ENCODE measurements at regions not wholly inside any gene's neighbourhood (a gene's known extent, or its start where the extent isn't known, plus 50 kb on each side); places are given as distances from the start of the nearest gene placed in this dataset.

GRCh38 chr15:66899555-66900350 is 165.6 kb upstream of the SMAD3 start:
- Histone ChIP-seq H3K27ac (ENCODE audit: low read depth in 1 of 2, low read length in 1 of 2) (no peak overlapping the region), H3K27me3 (ENCODE audit: control insufficient read depth in 3 of 3, insufficient read depth in 3 of 3, low read length in 2 of 3) (no peaks in the 10 kb centered on the region), H3K36me3 (ENCODE audit: control insufficient read depth in 4 of 4, insufficient read depth in 4 of 4, low read length in 4 of 4) (no peaks in the 10 kb centered on the region), H3K9me3 (ENCODE audit: control insufficient read depth in 4 of 4, insufficient read depth in 3 of 4, low read length in 3 of 4) (no peaks in the 10 kb centered on the region), H3K4me3 (no peak overlapping the region), H3K9ac (ENCODE audit: insufficient read depth in 1 of 2, low read length in 2 of 2) (no peak overlapping the region), H3K4me1 (ENCODE audit: control insufficient read depth in 5 of 5, insufficient read depth in 5 of 5, low read length in 5 of 5) (peaks cover 0 to 3% (median 0%) of the 10 kb centered on the region in 5 donors)
- 92 to 94% methylated on average over 9 of the region's 9 CpGs for WGBS, 2 donors
- TF ChIP-seq CTCF (IDR thresholded peaks at IDR 0.05; ENCODE audit: control extremely low read depth, extremely low read depth) = no peak
- ATAC-seq (ENCODE audit: insufficient read depth, low FRiP score) (no peak), DNase-seq (peak in 1 of 3 donors; percentile 4)

- Histone ChIP-seq H3K9ac (ENCODE audit: insufficient read depth in 1 of 2, low read length in 2 of 2) (no peak overlapping the region), H3K4me1 (ENCODE audit: control insufficient read depth in 5 of 5, insufficient read depth in 5 of 5, low read length in 5 of 5) (peaks cover 0 to 3% (median 0%) of the 10 kb centered on the region in 5 donors), H3K27ac (ENCODE audit: low read depth in 1 of 2, low read length in 1 of 2) (no peak overlapping the region), H3K9me3 (ENCODE audit: control insufficient read depth in 4 of 4, insufficient read depth in 3 of 4, low read length in 3 of 4) (no peaks in the 10 kb centered on the region), H3K4me3 (no peak overlapping the region), H3K36me3 (ENCODE audit: control insufficient read depth in 4 of 4, insufficient read depth in 4 of 4, low read length in 4 of 4) (no peaks in the 10 kb centered on the region), H3K27me3 (ENCODE audit: control insufficient read depth in 3 of 3, insufficient read depth in 3 of 3, low read length in 2 of 3) (no peaks in the 10 kb centered on the region)
- 91 to 95% methylated on average over 14 of the region's 14 CpGs for WGBS, 2 donors
- TF ChIP-seq CTCF (IDR thresholded peaks at IDR 0.05; ENCODE audit: control extremely low read depth, extremely low read depth) = no peak
- no peak for ATAC-seq (ENCODE audit: insufficient read depth, low FRiP score)
- DNase-seq = peak in 1 of 3 donors; percentile 10
Observed at GRCh38 chr15:66900586-66901310, 164.7 kb upstream of the SMAD3 start.

- no peak for TF ChIP-seq CTCF (IDR thresholded peaks at IDR 0.05; ENCODE audit: control extremely low read depth, extremely low read depth)
- H3K27ac ChIP-seq (ENCODE audit: low read depth in 1 of 2, low read length in 1 of 2) = no peak overlapping the region
- no peak overlapping the region for H3K4me3 ChIP-seq
- no peaks in the 10 kb centered on the region for H3K27me3 ChIP-seq (ENCODE audit: control insufficient read depth in 3 of 3, insufficient read depth in 3 of 3, low read length in 2 of 3)
- DNase-seq = peak in 2 of 3 donors; percentile 12 to 52
- H3K36me3 ChIP-seq (ENCODE audit: control insufficient read depth in 4 of 4, insufficient read depth in 4 of 4, low read length in 4 of 4) = no peaks in the 10 kb centered on the region
- no peak overlapping the region for H3K9ac ChIP-seq (ENCODE audit: insufficient read depth in 1 of 2, low read length in 2 of 2)
- peaks cover 0 to 3% (median 0%) of the 10 kb centered on the region in 5 donors for H3K4me1 ChIP-seq (ENCODE audit: control insufficient read depth in 5 of 5, insufficient read depth in 5 of 5, low read length in 5 of 5)
- 91 to 95% methylated on average over 6 of the region's 6 CpGs for WGBS, 2 donors
- H3K9me3 ChIP-seq (ENCODE audit: control insufficient read depth in 4 of 4, insufficient read depth in 3 of 4, low read length in 3 of 4) = peaks cover 0 to 2% (median 0%) of the 10 kb centered on the region in 4 donors
- ATAC-seq (ENCODE audit: insufficient read depth, low FRiP score) = no peak
Observed at GRCh38 chr15:66901336-66902100, 163.9 kb upstream of the SMAD3 start.
